ENCODE measurements at regions not wholly inside any gene's neighbourhood (a gene's known extent, or its start where the extent isn't known, plus 50 kb on each side); places are given as distances from the start of the nearest gene placed in this dataset.

DNA sequence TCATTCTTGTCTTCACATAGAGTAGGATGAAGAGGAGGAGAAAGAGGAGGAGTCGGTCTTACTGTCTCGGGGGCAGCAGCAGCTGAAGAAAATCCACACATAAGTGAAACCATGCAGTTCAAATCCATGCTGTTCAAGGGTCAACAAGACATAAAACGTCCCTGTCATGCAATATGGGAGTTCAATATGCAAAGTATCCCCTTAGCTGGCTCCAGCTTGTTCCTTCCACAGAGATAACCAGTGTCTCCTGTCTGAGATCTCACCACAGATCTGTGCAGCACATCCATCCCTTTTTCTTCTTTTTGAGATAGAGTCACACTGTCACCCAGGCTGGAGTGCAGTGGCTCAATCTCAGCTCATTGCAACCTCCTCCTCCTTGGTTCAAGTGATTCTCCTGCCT, 357.5 kb downstream of the GALC start:
- TF ChIP-seq, protein P1, sequence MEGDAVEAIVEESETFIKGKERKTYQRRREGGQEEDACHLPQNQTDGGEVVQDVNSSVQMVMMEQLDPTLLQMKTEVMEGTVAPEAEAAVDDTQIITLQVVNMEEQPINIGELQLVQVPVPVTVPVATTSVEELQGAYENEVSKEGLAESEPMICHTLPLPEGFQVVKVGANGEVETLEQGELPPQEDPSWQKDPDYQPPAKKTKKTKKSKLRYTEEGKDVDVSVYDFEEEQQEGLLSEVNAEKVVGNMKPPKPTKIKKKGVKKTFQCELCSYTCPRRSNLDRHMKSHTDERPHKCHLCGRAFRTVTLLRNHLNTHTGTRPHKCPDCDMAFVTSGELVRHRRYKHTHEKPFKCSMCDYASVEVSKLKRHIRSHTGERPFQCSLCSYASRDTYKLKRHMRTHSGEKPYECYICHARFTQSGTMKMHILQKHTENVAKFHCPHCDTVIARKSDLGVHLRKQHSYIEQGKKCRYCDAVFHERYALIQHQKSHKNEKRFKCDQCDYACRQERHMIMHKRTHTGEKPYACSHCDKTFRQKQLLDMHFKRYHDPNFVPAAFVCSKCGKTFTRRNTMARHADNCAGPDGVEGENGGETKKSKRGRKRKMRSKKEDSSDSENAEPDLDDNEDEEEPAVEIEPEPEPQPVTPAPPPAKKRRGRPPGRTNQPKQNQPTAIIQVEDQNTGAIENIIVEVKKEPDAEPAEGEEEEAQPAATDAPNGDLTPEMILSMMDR (IDR thresholded peaks at IDR 0.05; ENCODE audit: poor library complexity, severe bottlenecking), result no peak
- no peak for TF ChIP-seq POLR2AphosphoS5 (IDR thresholded peaks at IDR 0.05)
